Activated naive CD4-positive, alpha-beta T cell treated with anti-CD3 and anti-CD28 coated beads, Interleukin-2, amount 50 U/mL, for 16 hours (primary cell): ENCODE measurements at regions not wholly inside any gene's neighbourhood (a gene's known extent, or its start where the extent isn't known, plus 50 kb on each side); places are given as distances from the start of the nearest gene placed in this dataset.

Experiments
- DNase-seq: peaks from one replicate; pipeline ENCODE4 v3.0.0-alpha.2; 2020

DNA sequence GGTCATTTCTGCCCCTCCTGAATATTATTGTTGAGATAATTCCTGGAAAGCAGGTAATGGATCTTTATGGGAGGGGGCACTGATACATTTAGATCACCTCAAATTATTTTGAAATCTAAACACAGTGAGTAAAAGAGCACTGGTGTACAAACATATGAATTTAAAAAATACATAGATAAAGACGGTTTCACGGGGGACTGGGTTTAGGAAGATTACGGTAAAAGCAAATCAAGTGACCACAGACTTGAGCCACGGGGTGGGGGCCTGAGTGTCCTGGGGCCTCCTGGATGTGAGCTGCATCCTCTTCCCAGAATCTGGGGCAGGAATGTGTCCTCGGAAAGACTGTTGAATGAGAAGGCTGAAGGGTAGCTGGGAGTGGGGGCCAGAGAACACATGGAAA, 219.1 kb upstream of the KLF6 start:
- DNase-seq: no peak

DNA sequence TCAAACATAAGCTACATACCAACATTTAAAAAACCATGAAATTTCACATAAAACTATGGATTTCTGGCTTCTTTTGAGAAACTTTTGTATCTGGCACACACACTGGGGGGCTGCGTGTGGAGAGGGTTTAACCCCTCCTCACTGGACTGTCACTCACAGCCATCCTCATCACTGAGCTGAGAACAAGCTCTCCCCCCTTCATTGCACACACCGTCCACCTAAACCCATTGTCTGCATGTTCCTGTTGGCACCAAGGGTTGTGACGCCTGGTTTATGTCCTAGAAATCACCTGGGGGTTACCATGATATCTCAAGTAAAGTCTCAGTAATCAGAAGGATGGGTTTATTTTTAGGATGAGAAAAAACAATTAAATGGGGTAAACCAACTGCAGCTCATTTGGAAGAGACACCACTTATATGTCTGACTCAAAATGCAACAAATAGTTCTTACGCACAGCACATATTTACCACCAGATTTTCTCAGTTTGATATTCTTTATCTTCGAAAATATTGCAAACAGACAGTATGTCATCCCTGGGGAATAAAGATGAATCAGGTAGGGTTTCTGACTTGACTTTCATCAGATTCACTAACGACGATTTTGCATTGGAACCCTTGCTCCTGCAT, 218.5 kb upstream of the KLF6 start:
- no peak for DNase-seq

DNA sequence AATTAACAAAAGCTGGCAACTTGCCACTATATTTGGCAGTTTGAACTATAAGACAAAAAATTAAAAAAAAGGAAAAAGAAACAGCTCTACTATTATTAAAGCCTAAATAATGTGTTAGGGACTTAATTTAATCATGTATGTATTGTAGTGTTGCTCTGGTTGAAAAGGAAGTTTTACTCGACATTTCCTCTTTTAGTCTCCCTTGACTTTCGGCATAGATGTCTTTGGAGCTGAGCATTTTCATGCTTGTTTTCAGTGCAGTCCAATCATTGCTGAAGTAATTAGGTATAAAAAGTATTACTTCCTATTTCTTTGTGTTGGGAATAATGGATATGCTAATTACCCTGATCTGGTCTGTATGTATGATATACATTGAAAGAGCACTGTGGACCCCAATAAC, 216.8 kb upstream of the KLF6 start:
- no peak for DNase-seq

DNA sequence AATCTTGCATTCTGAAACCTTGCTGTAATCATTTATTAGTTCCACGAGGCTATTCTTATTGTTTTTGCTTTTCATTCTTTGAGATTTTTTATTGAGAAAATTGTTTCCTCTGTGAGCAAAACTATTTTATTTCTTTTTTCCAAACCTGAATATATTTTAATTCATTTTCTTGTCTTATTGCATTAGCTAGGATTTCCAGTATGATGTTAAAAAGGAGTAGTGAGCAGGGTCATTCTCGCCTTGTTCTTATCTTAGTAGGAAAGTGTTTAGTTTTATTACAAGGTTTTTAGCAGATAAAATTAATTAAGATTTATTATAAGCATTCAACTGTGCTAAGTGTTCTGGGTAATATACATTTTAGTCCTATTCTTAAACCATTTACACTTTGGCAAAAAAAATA, 214.6 kb upstream of the KLF6 start:
- DNase-seq: no peak

DNA sequence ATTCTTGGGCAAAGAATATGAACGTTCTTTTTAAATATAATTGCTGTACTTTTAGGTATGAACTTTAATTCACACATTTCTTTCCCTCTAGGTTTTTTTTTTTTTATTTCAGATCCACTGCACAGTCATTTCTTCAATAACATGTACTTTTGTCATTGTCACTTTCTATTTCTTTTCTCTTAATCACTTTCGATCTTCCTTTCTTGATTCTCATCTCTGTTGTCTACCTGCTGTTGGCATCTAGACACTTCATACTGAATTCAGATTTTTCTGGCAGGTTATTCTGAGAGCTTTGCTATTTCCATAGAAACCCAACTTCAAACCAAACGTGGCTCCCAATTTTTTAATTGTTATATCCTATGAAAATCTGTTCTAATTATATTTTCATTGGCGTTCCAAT, 211.7 kb upstream of the KLF6 start:
- no peak for DNase-seq

DNA sequence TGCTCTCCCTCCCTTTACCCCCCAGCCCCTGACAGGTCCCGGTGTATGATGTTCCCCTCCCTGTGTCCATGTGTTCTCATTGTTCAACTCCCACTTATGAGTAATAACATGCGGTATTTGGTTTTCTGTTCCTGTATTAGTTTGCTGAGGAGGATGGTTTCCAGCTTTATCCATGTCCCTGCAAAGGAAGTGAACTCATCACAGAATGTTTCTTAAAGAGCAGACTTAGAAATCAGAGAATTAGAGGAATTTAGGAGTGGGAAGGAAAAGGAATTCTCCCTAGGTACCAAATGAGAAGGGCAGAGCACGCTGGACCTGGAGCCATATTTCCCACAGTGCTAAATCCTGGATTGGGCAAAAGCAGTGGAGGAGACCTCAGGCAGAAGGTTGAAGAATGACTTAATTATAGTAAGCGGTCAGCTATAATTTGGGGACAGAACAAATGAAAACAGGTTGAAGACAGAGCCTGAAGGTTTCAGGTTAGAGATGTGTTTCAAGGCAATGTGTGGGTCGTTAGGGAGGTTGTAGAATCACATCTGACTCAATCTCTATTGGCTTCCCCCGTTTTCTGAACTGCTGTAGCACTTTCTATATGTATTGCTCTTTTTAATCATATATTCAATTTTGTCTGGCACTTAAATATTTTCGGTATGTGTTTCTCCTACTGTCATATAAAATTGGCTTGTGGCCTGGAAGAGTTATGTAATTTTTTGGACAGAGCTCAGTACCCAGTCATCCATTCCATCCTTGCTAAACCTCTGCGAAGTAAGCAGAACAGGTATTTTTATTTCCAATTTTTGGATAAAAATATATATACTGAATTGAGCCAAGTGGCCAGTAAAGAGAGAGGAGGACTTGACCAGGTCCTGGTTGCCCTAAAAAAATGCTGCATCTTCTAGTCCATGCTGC, 210.5 kb upstream of the KLF6 start:
- DNase-seq: no peak

DNA sequence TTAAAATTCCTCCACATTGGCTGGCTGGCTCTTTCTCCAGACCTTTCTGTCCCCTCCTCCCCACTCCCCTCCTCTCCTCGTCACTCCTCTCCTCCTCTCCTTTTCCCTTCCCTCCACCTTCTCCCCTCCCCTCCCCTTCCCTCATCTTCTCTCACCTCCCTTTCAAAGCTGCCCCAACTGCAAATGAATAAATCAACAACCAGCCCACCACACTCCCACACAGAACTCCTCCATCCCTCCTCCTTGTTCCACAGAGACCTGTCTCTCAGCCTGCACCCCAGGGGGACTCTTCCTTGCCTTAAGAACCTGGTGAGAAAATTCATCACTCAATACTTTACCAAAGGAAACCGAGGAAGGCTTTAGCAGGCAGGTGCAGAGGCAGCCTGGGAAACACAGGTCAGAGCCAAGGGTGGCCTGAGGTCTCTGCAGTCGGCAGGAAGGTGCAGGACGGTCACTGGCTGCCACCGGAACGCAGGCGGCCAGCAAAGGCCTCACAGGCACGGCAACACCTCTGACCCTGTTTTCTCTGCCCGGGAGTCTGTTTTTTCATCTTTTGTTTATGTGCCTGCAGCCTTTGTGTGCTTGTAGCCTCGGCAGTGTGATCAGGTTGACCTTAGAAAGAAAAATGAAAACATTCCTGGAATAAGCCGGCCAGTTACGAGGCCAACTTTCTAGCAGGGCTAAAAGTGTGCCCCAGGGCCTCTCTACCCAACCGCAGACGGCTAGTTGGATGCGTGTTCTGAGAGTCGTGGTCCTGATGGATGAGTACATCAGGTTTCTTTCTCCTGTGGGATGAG, 207.6 kb upstream of the KLF6 start:
- no peak for DNase-seq

DNA sequence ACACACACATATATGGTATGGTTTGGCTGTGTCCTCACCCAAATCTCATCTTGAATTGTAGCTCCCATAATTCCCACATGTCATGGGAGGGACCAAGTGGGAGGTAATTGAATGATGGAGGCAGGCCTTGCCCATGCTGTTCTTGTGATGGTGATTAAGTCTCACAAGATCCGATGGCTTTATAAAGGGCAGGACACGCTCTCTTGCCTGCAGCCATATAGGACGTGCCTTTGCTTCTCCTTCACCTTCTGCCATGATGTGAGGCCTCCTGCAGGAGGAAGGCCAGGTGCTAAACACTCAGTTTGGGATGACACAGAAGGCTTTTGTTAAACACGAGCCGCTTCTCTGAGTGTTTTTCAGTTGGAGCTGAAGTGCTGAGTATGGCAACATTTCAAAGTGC, 205.3 kb upstream of the KLF6 start:
- DNase-seq: no peak

DNA sequence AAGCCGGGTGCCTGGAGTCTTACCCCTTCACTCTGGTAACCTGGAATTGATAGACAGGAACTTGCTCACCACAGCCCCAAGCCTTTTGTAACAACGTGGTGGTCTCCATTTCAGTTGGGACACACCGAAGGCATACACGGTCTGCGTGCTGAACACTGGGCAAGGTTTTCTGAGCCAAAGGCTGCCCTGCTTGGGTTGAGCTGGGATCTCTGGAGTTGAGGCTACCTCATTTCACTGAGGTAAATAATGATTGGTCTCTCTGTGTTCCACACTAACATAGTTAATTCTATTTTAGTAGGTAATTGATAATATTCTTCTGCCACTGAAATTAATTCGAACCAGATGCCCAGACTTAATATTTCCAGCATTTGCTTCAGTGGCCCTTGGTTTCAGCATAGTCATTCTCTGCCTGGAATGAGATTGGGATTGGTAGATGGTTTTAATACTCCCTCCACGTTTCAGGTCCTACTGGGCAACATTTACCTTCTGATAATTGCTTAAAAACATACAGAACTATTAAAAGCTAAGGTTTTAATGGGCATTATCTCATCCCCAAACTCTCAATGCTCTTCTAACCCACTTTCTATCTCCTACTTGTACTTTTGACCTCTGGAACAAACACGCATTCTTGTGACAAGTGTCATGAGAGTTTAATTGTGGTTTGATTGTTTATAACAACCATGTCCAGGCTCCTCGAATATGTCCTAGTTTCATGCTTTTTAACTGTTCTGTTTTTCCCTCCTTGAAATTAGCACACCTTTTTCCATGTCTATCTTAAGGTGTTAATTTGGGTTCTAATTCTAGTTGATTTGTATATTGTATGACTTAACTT, 202.3 kb upstream of the KLF6 start:
- no peak for DNase-seq

DNA sequence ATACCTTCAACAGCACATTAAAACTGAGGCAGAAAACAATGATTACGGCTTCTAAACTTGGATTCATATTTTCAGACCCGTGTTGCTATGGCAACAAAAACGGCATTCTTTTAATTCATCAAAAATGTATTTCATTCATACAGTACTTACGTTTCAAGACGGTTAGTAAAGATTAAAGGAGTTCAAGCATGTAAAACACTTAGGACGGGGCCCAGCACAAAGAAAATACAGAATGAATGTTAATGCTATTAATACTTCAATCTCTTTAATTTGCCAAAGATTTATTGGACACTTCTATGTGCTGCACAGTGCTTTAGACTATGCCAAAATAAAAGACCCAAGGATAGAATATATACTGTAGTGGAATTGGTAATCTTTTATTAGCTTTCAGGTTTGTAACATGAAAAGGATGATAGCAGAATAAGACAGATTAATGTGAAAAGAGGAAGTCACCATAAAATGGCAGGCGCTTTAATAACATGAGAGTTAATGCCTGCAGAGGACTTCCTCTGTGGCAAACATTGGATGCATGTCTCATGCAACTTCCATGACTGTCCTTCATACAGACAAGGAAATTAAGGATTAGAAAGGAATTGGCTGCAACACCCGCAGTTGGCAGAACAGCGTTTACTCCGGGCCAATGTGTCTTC, 201.6 kb upstream of the KLF6 start:
- no peak for DNase-seq

DNA sequence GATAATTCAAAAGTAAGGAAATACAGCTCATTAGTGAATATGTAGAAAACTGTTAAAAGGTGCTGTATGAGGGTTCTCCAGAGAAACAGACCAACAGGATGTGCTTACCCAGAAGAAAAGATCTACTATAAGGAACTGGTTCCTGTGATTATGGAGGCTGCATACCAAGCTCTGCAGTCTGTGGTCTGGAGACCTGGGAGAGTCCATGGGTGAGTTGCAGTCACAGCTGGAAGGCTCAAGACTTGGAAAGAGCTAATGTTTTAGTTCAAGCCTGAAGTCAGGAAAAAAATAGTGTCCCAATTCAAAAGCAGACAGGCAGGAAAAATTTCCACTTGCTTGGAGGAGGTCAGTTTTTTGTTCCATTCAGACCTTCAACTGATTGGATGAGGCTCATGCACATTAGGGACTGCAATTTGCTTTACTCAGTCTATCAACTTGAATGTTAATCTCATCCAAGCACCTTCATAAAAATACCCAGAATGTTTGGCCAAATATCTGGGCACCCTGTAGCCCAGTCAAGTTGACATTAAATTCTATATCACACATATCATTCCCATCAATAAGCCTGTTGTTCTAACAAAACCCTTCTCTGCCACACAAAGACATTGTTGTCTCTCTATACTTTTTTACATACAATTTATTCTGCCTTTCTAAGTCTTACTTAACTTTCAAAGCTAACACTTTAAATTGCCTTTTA, 197.9 kb upstream of the KLF6 start:
- DNase-seq: no peak

DNA sequence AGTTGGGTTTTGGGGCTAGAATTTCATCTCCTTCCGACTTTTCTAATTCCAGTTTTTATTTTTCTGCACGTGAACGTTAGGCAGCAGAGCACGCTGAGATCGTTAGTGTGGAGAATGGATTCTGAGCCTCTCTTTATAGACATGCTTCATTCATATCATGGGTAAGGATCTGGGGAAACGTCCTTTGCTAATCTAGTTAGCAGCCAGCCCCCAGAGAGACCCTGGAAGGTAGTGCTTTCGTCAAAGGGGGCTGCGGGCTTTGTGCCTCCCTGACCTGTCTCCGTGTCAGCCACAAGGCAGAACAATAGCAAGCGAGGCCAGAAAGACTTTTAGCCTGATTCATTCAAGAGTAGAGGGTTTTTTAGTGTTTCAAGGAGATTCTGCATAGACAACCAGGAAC, 196.3 kb upstream of the KLF6 start:
- DNase-seq: no peak

DNA sequence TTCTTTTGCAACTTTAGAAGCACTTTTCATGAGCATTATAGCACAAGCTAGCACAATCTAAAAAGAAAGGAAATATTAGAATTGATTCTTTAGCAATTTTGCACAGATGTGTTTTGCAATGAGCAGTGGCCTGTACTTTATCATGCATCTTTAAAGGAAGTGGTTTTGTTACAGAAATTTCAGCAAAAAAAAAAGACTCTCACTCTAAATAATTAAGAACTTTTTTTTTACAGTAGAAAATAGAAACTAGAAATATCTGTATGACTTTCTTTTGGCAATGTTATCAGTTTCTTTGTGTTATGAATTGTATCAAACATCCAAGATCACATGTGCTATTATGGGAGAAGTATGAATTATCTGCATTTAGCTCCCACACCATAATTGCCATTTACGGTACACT, 195.7 kb upstream of the KLF6 start:
- DNase-seq: no peak

DNA sequence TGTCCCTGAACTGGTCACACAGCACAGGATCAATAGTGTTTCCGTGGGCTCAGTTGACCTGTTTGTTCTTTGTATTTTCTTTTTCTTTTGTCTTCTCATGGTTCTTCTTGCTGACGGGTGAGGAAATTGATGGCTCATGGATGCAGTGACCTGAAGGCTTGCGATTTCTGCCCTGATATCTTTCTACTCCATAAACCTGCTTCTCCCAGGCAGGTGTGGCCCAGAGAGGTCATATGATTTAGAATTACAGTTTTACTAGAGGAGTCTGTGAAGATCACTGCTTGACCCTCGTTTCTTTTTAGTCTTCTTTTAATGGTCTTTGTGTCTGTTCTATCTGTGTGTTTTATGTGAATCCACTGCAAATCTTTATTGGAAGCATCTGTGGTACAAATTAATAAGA, 195.1 kb upstream of the KLF6 start:
- no peak for DNase-seq

DNA sequence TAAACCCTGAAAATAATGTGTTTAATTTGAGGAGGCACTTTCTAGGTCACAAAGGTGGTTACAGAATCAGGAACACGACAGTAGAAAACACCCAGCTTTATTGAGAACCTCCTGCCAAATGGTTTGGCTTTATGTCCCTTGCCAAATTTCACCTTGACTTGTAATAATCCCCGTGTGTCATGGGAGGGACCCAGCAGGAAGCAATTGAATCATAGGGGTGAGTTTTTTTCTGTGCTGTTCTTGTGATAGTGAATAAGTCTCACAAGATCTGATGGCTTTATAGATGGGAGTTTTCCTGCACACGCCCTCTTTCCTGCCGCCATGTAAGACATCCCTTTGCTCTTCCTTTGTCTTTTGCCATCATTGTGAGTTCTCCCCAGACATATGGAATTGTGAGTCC, 193.8 kb upstream of the KLF6 start:
- no peak for DNase-seq

DNA sequence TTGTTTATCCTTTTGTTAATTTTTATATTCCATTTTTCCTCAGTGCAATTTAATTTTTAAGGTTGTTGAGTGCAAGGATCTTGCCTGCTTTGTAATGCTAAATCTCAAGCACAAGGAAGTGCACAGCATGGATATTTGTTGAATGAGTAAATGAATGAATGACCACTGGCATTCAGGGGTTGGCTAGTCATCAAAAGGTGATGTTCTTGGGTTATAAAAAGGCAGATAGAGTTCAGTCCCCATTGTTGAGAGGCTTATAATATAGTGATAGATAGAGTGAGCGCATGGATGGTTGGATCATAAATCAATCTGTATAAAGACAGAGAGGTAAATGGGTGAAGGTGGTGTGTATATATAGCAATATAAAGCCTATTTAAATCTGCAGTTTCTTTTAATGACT, 193.2 kb upstream of the KLF6 start:
- DNase-seq: no peak

DNA sequence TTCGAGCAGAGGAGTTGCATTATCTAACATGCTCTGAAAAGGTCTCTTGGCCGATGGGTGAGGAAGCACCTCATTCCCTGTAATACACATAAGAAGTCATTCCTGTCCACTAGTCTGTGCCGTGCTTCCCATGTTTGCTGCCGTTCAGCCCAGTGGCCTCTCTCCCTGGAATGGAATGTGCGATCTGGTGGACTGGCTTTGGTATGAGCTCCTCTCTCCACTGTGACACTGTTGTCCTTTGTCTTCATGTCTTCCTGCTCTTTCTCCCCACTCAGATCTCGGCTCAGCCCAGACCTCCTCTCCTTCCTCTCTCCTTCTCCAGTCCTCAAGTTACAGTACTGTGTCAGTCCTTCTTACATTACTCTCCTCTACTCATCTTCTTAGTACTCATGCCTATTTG, 192.8 kb upstream of the KLF6 start:
- no peak for DNase-seq

DNA sequence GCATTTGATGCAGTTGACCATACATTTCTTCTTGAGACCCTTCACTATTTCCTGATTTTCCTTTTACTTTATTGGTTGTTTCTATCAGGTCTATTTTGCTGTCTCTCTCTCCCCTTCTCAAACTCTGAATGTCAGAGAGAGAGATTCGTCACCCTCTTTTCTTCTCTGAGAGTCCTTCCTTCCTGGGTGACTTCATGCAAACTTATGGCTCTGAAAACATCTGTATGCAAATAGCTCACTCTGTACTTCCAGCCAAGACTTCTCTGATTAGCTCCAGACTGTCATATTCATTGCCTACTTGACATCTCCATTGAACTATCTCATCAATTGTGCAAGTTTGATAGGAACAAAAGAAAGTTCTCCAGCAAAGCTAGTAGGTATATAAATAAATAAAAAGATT, 191.7 kb upstream of the KLF6 start:
- DNase-seq: no peak

DNA sequence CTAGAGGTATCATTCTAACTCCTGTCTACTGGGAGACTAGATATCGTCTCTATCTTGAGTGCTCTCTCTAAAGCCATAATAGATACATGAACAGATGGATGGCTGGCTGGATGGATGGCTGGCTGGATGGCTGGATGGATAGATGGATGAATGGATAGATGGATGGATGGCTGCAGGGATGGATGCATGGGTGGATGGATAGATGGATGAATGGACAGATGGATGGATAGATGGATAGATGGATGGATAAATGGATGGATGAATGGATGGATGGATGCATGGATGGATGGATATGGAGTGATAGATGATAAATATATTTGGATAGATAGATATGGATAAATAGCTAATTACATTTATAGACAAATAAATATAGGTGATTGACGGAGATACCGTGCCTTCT, 191.2 kb upstream of the KLF6 start:
- DNase-seq: no peak

DNA sequence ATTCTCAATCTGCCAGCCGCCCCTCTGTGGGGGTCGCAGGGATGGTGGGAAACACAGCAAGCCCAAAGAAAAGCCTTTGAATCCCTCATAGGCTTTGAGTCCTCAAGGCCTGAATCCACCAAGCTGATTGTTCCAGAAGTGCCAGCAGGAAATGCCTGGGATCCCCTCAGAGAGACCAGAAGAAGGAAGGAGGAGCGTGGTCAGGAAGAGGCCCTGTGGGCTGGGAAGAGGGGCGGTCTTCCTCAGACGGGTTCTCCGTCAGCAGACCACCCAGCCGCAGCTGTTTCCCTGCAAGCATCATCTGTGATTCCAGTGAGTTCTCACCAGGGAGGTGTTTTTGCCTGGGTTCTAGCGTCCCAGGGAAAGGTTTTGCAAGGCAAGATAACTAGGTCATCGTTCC, 190.0 kb upstream of the KLF6 start:
- DNase-seq: no peak

DNA sequence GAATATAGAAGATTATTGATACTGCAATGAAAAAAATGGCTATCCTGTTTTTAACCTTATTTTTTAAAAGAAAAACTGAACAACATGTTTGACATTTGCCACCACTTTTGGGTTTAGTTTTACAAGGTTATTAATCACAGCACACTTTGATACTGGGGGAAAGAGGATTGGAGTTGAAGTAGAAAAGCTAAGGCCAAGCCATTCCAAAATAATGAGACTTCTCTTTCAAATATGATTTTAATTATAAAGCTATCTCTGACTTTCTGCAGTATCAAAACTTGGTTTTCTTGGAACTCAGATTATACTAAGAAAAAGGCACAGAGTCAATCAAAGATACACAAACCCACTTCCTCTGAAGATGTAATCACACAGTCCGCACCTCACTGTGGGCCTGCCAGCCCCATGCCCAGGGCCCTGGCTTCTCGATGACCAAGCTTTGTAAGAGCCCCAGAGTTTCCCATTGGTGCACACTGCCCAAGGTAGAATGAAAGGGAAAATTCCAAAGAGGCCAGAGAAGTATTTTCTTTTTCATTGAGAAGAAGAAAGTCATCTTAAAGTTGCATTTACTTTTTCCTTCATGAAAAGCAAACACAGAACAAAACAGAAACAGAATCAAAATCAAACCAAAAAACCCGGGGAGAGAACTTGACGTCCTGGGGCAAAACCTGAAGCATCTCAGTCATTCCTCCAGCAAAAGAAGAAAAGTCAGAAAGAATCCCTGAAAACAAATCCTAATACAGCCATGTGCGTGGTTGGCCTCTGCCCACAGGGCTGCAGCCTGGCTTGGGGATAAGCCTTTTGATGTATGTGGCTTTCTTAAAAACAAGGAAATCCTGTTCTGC, 187.7 kb upstream of the KLF6 start:
- no peak for DNase-seq
